ENCODE measurements at regions not wholly inside any gene's neighbourhood (a gene's known extent, or its start where the extent isn't known, plus 50 kb on each side); places are given as distances from the start of the nearest gene placed in this dataset.

- Histone ChIP-seq H2AFZ (ENCODE audit: insufficient read depth, low read depth, low read length, poor library complexity, severe bottlenecking) (no peak overlapping the region), H3K4me1 (ENCODE audit: control insufficient read depth in 1 of 2, insufficient read depth in 2 of 2, low read length in 2 of 2) (no peaks in the 10 kb centered on the region), H3K9me3 (replicated peaks in 1 of 2; ENCODE audit: control insufficient read depth in 1 of 2, insufficient read depth in 1 of 2, low read length in 2 of 2) (no peaks in the 10 kb centered on the region), H3K36me3 (replicated peaks in 1 of 2; ENCODE audit: control insufficient read depth in 1 of 2, insufficient read depth in 2 of 2, low read length in 2 of 2) (no peaks in the 10 kb centered on the region), H4K20me1 (ENCODE audit: insufficient read depth, low read length) (no peaks in the 10 kb centered on the region), H3K9ac (ENCODE audit: insufficient read depth, low read length, poor library complexity, severe bottlenecking) (no peak overlapping the region), H3K79me2 (ENCODE audit: insufficient read depth, low read length) (no peaks in the 10 kb centered on the region), H3K4me2 (replicated peaks; ENCODE audit: extremely low read depth, low read length, poor library complexity, severe bottlenecking) (no peak overlapping the region), H3K4me3 (replicated peaks in 1 of 3; ENCODE audit: low read depth in 2 of 3, low read length in 3 of 3) (no peak overlapping the region), H3K27ac (ENCODE audit: low read depth in 1 of 2, low read length in 2 of 2) (no peak overlapping the region), H3K27me3 (ENCODE audit: control insufficient read depth in 2 of 2, insufficient read depth in 2 of 2, low read length in 2 of 2) (no peaks in the 10 kb centered on the region)
- no CpG with 5 or more reads among the region's 1 CpG for WGBS (ENCODE audit: insufficient coverage)
- intact Hi-C loops (cut with micrococcal nuclease) = no loop called here
- no peaks in the 10 kb centered on the region for H3K36me3 Mint-ChIP-seq
- H3K4me1 Mint-ChIP-seq = no peaks in the 10 kb centered on the region
- peaks cover 0 to 4% (median 1%) of the 10 kb centered on the region in 7 donors for H3K9me3 Mint-ChIP-seq
- TF ChIP-seq CTCF (IDR thresholded peaks at IDR 0.05) = no peak
- no peak for DNase-seq
- H3K27me3 Mint-ChIP-seq (ENCODE audit: low read depth in 3 of 3) = no peaks in the 10 kb centered on the region
- no peak overlapping the region for H3K4me3 Mint-ChIP-seq
- no peak overlapping the region for H3K27ac Mint-ChIP-seq
Observed at GRCh38 chr2:41448221-41448620, 599.6 kb upstream of the PKDCC start.

GRCh38 chr2:41457026-41457425, 590.8 kb upstream of the PKDCC start:
- no peak for TF ChIP-seq CTCF (IDR thresholded peaks at IDR 0.05)
- no peak overlapping the region for H3K27ac ChIP-seq (ENCODE audit: low read depth in 1 of 2, low read length in 2 of 2)

More at GRCh38 chr2:41457026-41457425, 590.8 kb upstream of the PKDCC start:
- H3K27ac Mint-ChIP-seq = no peak overlapping the region
- H3K27me3 Mint-ChIP-seq (ENCODE audit: low read depth in 3 of 3) = peaks cover 0 to 1% (median 0%) of the 10 kb centered on the region in 3 donors
- DNase-seq = no peak
- H3K4me3 ChIP-seq (replicated peaks in 1 of 3; ENCODE audit: low read depth in 2 of 3, low read length in 3 of 3) = no peak overlapping the region
- H3K79me2 ChIP-seq (ENCODE audit: insufficient read depth, low read length) = no peaks in the 10 kb centered on the region
- H2AFZ ChIP-seq (ENCODE audit: insufficient read depth, low read depth, low read length, poor library complexity, severe bottlenecking) = no peak overlapping the region
- no peak overlapping the region for H3K9ac ChIP-seq (ENCODE audit: insufficient read depth, low read length, poor library complexity, severe bottlenecking)
- H3K9me3 ChIP-seq (replicated peaks in 1 of 2; ENCODE audit: control insufficient read depth in 1 of 2, insufficient read depth in 1 of 2, low read length in 2 of 2) = no peaks in the 10 kb centered on the region
- H3K9me3 Mint-ChIP-seq = peaks cover 0 to 10% (median 2%) of the 10 kb centered on the region in 7 donors
- H3K4me1 Mint-ChIP-seq = no peaks in the 10 kb centered on the region
- no peaks in the 10 kb centered on the region for H3K36me3 ChIP-seq (replicated peaks in 1 of 2; ENCODE audit: control insufficient read depth in 1 of 2, insufficient read depth in 2 of 2, low read length in 2 of 2)
- H4K20me1 ChIP-seq (ENCODE audit: insufficient read depth, low read length) = no peaks in the 10 kb centered on the region
- intact Hi-C loops (cut with micrococcal nuclease) = no loop called here
- H3K36me3 Mint-ChIP-seq = no peaks in the 10 kb centered on the region
- no peak overlapping the region for H3K4me3 Mint-ChIP-seq
- WGBS (ENCODE audit: insufficient coverage) = 83% methylated on average over 1 of the region's 3 CpGs
- no peaks in the 10 kb centered on the region for H3K4me1 ChIP-seq (ENCODE audit: control insufficient read depth in 1 of 2, insufficient read depth in 2 of 2, low read length in 2 of 2)
- H3K27me3 ChIP-seq (ENCODE audit: control insufficient read depth in 2 of 2, insufficient read depth in 2 of 2, low read length in 2 of 2) = no peaks in the 10 kb centered on the region
- no peak overlapping the region for H3K4me2 ChIP-seq (replicated peaks; ENCODE audit: extremely low read depth, low read length, poor library complexity, severe bottlenecking)
